Lower leg skin (tissue), 4 donors: ENCODE measurements at regions not wholly inside any gene's neighbourhood (a gene's known extent, or its start where the extent isn't known, plus 50 kb on each side); places are given as distances from the start of the nearest gene placed in this dataset.
"Not testable (repeated sequence)": the region's sequence is repeated elsewhere in the genome, so short reads cannot be mapped to it uniquely, and the experiment has no call there.

Experiments used
- DNase-seq, 2 donors: peaks; one replicate each; pipeline ENCODE4 v3.0.0-alpha.2; 2019; ENCODE audit warnings: low spot score in 2 of 2
- H3K4me3 ChIP-seq: fragments of 200-600 bp; sonication (generic); 2 replicates; pipeline ENCODE4 v1.5.1; 2017; ENCODE audit warnings: mild to moderate bottlenecking, low read depth; ENCODE audit not compliant: poor library complexity, severe bottlenecking
- CTCF ChIP-seq, 3 donors: fragments of 450-650 bp; IDR thresholded peaks; one replicate each; pipeline ENCODE4 v1.5.1; 2016; ENCODE audit warnings: antibody characterized with exemption in 3 of 3, mild to moderate bottlenecking in 3 of 3, moderate library complexity in 2 of 3
- POLR2A ChIP-seq, 2 donors: fragments of 450-650 bp; IDR thresholded peaks; one replicate each; pipeline ENCODE4 v1.6.1; 2016 to 2017; ENCODE audit warnings: antibody characterized with exemption in 2 of 2, mild to moderate bottlenecking in 1 of 2, moderate library complexity in 1 of 2
- WGBS, 2 donors: methylation state at CpG; one replicate each; pipeline ENCODE4 v1.1.5; 2018; 5-methylcytosine and 5-hydroxymethylcytosine counted together
- intact Hi-C: fragments of 100-400 bp; cut with DNase I; formaldehyde crosslinking; loops from one replicate; pipeline ENCODE4 v1.15.0; 2023; ENCODE audit warnings: low total_unique reads

- DNase-seq: no peak
- no peak overlapping the region for H3K4me3 ChIP-seq
- no peak for TF ChIP-seq POLR2A (IDR thresholded peaks at IDR 0.05)
- no peak for TF ChIP-seq CTCF (IDR thresholded peaks at IDR 0.05)
- intact Hi-C loops: no loop called here
- 91 to 94% methylated on average over 1 of the region's 1 CpG for WGBS, 2 donors
Measured at GRCh38 chr4:155037031-155037430, 171.4 kb upstream of the NPY2R start.

DNA sequence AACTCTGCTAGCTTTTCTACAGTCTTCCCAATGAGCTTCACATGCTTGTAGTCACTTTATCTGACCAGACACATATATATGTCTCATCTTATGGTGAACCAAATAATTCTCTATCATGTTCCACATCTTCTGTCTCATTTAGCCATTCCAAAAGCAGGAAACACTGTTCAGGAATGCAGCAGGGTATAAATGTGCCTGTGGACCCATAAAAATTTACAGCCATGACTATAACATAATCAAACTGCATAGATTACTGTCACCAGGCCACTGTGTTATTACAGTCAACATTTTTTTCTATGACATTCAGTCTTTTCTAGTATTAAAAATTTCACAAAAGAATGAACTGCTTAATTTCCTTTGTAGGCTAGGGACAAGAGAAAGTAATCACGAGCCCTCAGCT is 170.0 kb upstream of the NPY2R start:
- H3K4me3 ChIP-seq: no peak overlapping the region
- no peak for DNase-seq
- no peak for TF ChIP-seq CTCF (IDR thresholded peaks at IDR 0.05)
- no peak for TF ChIP-seq POLR2A (IDR thresholded peaks at IDR 0.05)
- WGBS, 2 donors: 71 to 72% methylated on average over 1 of the region's 1 CpG
- intact Hi-C loops: no loop called here

GRCh38 chr4:155039162-155039561 is 169.3 kb upstream of the NPY2R start:
- TF ChIP-seq CTCF (IDR thresholded peaks at IDR 0.05) (no peak), POLR2A (IDR thresholded peaks at IDR 0.05) (no peak)
- no peak for DNase-seq
- intact Hi-C loops: no loop called here
- H3K4me3 ChIP-seq: no peak overlapping the region

DNA sequence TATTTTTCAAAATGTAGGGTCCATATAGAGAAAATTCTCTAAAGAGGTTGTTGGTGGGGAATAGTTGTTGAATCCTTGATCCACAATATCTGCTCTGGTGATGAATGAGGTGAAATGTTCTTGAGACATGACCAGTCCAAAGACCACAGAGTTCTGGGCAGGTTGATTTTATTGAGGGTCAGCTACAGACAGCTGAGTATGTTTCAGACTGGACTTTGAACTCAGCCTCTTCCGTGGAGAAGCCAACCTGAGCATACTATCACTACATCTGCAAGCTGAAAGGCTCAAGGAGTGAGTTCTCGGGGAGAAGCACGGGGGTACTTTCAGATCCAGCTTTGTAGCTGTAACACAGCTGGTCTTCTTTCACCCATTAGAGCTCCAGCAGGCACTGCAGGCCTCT is 168.4 kb upstream of the NPY2R start:
- 80 to 90% methylated on average over 3 of the region's 3 CpGs for WGBS, 2 donors
- no peak for TF ChIP-seq POLR2A (IDR thresholded peaks at IDR 0.05)
- TF ChIP-seq CTCF (IDR thresholded peaks at IDR 0.05): no peak
- no peak for DNase-seq
- H3K4me3 ChIP-seq: no peak overlapping the region
- intact Hi-C loops: no loop called here

DNA sequence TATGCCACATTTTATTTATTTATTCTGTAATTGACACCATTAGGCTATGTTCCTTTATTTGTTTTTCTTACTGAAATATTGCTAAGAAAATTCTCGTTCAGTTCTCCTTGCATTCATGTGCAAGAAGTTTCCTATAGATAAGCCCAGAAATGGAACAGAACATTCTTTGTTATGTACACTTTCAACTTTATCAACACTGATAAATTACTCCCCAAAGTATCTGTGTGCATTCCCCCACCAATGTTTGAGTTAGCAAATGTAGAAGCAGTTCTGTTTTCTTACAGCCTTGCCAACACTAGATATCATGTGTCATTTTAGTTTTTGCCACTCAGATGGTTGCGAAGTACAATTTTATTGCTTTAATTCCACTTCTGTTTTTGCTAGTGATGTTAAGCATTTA is 166.4 kb upstream of the NPY2R start:
- WGBS, 2 donors: 67 to 74% methylated on average over 2 of the region's 2 CpGs
- intact Hi-C loops: no loop called here
- no peak overlapping the region for H3K4me3 ChIP-seq
- DNase-seq: no peak
- TF ChIP-seq CTCF (IDR thresholded peaks at IDR 0.05) (no peak), POLR2A (IDR thresholded peaks at IDR 0.05) (no peak)

- 95 to 97% methylated on average over 10 to 13 of the region's 22 CpGs for WGBS, 2 donors
Measured at GRCh38 chr4:155044251-155044650, 164.2 kb upstream of the NPY2R start.

More at GRCh38 chr4:155044251-155044650, 164.2 kb upstream of the NPY2R start:
- H3K4me3 ChIP-seq, DNase-seq, intact Hi-C loops: not testable (repeated sequence)
